Testis (tissue), 2 donors: ENCODE measurements at regions not wholly inside any gene's neighbourhood (a gene's known extent, or its start where the extent isn't known, plus 50 kb on each side); places are given as distances from the start of the nearest gene placed in this dataset.

Source experiments
- DNase-seq: peaks from one replicate; pipeline ENCODE4 v3.0.0-alpha.2; 2019
- H3K27ac ChIP-seq, 2 donors: fragments of 200-600 bp; sonication (generic); one replicate each; pipeline ENCODE4 v1.5.1; 2019
- H3K27me3 ChIP-seq: fragments of 200-600 bp; sonication (generic); one replicate; pipeline ENCODE4 v1.5.1; 2019
- H3K36me3 ChIP-seq: fragments of 200-600 bp; sonication (generic); one replicate; pipeline ENCODE4 v1.5.1; 2017; ENCODE audit warnings: low read depth; ENCODE audit errors: missing control alignments
- H3K4me1 ChIP-seq: fragments of 200-600 bp; sonication (generic); one replicate; pipeline ENCODE4 v1.5.1; 2019
- H3K4me3 ChIP-seq, 2 donors: fragments of 200-600 bp; sonication (generic); one replicate each; pipeline ENCODE4 v1.5.1; 2017 to 2019
- H3K9me3 ChIP-seq: fragments of 200-600 bp; sonication (generic); one replicate; pipeline ENCODE4 v1.5.1; 2017
- CTCF ChIP-seq, 3 experiments: fragments of 450-650 bp in 2 of 3; fragments of 200-600 bp in 1 of 3; sonication (generic) in 1 of 3; IDR thresholded peaks; one replicate each; pipeline ENCODE4 v1.5.1; 2016 to 2019; ENCODE audit warnings: antibody characterized with exemption in 3 of 3, mild to moderate bottlenecking in 2 of 3, moderate library complexity in 1 of 3
- POLR2A ChIP-seq: fragments of 450-650 bp; IDR thresholded peaks from one replicate; pipeline ENCODE4 v1.6.1; 2017; ENCODE audit warnings: antibody characterized with exemption, mild to moderate bottlenecking, moderate library complexity
- WGBS, 2 donors: methylation state at CpG; one replicate each; pipeline ENCODE4 v1.1.5; 2018; 5-methylcytosine and 5-hydroxymethylcytosine counted together
- intact Hi-C: fragments of 100-400 bp; cut with DNase I; formaldehyde crosslinking; loops from one replicate; pipeline ENCODE4 v1.15.1; 2023; ENCODE audit warnings: low total_unique reads

- intact Hi-C loops, result no loop called here
- Histone ChIP-seq H3K27me3 (no peaks in the 10 kb centered on the region), H3K4me1 (peaks cover 4% of the 10 kb centered on the region), H3K27ac (no peak overlapping the region), H3K9me3 (no peaks in the 10 kb centered on the region), H3K4me3 (no peak overlapping the region), H3K36me3 (no peaks in the 10 kb centered on the region)
- no peak for DNase-seq
- WGBS, 2 donors, result 70 to 93% methylated on average over 4 of the region's 4 CpGs
- TF ChIP-seq POLR2A (no peak), CTCF (IDR thresholded peaks at IDR 0.05) (no peak)
These were observed 286.0 kb upstream of the DMRT1 start for GRCh38 chr9:555493-555892.

GRCh38 chr9:556199-556598 is 285.3 kb upstream of the DMRT1 start:
- Histone ChIP-seq H3K27ac (no peak overlapping the region), H3K36me3 (no peaks in the 10 kb centered on the region), H3K4me1 (peaks cover 4% of the 10 kb centered on the region), H3K27me3 (no peaks in the 10 kb centered on the region), H3K9me3 (no peaks in the 10 kb centered on the region), H3K4me3 (no peak overlapping the region)
- no peak for DNase-seq
- TF ChIP-seq POLR2A (no peak), CTCF (IDR thresholded peaks at IDR 0.05) (no peak)
- intact Hi-C loops, result no loop called here
- 71 to 80% methylated on average over 3 of the region's 3 CpGs for WGBS, 2 donors

GRCh38 chr9:556675-557074 is 284.8 kb upstream of the DMRT1 start:
- Histone ChIP-seq H3K4me3 (no peak overlapping the region), H3K4me1 (peaks cover 4% of the 10 kb centered on the region), H3K36me3 (no peaks in the 10 kb centered on the region), H3K9me3 (no peaks in the 10 kb centered on the region), H3K27me3 (no peaks in the 10 kb centered on the region), H3K27ac (no peak overlapping the region)
- WGBS, 2 donors, result 71 to 81% methylated on average over 2 of the region's 2 CpGs
- intact Hi-C loops, result no loop called here
- DNase-seq, result no peak
- TF ChIP-seq POLR2A (no peak), CTCF (IDR thresholded peaks at IDR 0.05) (no peak)

- Histone ChIP-seq H3K9me3 (no peaks in the 10 kb centered on the region), H3K27ac (no peak overlapping the region), H3K27me3 (no peaks in the 10 kb centered on the region), H3K4me3 (no peak overlapping the region), H3K4me1 (no peaks in the 10 kb centered on the region), H3K36me3 (no peaks in the 10 kb centered on the region)
- intact Hi-C loops, result no loop called here
- no peak for DNase-seq
- WGBS, 2 donors, result 94 to 95% methylated on average over 9 of the region's 9 CpGs
- TF ChIP-seq POLR2A (no peak), CTCF (IDR thresholded peaks at IDR 0.05) (no peak)
These were observed 283.8 kb upstream of the DMRT1 start for GRCh38 chr9:557601-558201.

GRCh38 chr9:561427-561826 is 280.1 kb upstream of the DMRT1 start:
- intact Hi-C loops, result no loop called here
- no peak for TF ChIP-seq CTCF (IDR thresholded peaks at IDR 0.05)
- TF ChIP-seq POLR2A, result no peak
- Histone ChIP-seq H3K4me3 (no peak overlapping the region), H3K4me1 (peaks cover 5% of the 10 kb centered on the region), H3K27me3 (no peaks in the 10 kb centered on the region), H3K9me3 (no peaks in the 10 kb centered on the region), H3K36me3 (no peaks in the 10 kb centered on the region), H3K27ac (no peak overlapping the region)
- 68 to 71% methylated on average over 1 of the region's 1 CpG for WGBS, 2 donors
- no peak for DNase-seq
